Activated T-cell treated with anti-CD3 and anti-CD28 coated beads, Interleukin-2, amount 50 U/mL, for 72 hours (primary cell): ENCODE measurements at regions not wholly inside any gene's neighbourhood (a gene's known extent, or its start where the extent isn't known, plus 50 kb on each side); places are given as distances from the start of the nearest gene placed in this dataset.

ENCODE experiments used
- ATAC-seq, 2 donors: fragments of 150-1000 bp; cut with Tn5 transposase; replicated peaks in 1 of 2; 2 replicates each; pipeline ENCODE4 v1.10.0; 2021; ENCODE audit warnings: moderate library complexity in 2 of 2, mild to moderate bottlenecking in 1 of 2
- DNase-seq, 2 donors: peaks; one replicate each; pipeline ENCODE4 v3.0.0; 2021 to 2022; ENCODE audit warnings: mixed read lengths in 1 of 2
- H3K27ac Mint-ChIP-seq: one replicate; pipeline ENCODE4 v1.8.0; 2022; ENCODE audit warnings: mild to moderate bottlenecking, moderate library complexity, mixed read lengths
- H3K27me3 Mint-ChIP-seq: one replicate; pipeline ENCODE4 v1.8.0; 2022; ENCODE audit warnings: low read depth, mixed read lengths
- H3K36me3 Mint-ChIP-seq, 2 donors: one replicate each; pipeline ENCODE4 v1.8.0; 2022; ENCODE audit warnings: mixed read lengths in 2 of 2, mild to moderate bottlenecking in 1 of 2; ENCODE audit not compliant: insufficient read depth in 2 of 2
- H3K4me1 Mint-ChIP-seq: one replicate; pipeline ENCODE4 v1.8.0; 2022; ENCODE audit warnings: low read depth, mixed read lengths
- H3K4me3 Mint-ChIP-seq, 2 donors: one replicate each; pipeline ENCODE4 v1.8.0; 2022; ENCODE audit warnings: mild to moderate bottlenecking in 2 of 2, mixed read lengths in 2 of 2, moderate library complexity in 2 of 2
- H3K9me3 Mint-ChIP-seq, 2 donors: one replicate each; pipeline ENCODE4 v1.8.0; 2022; ENCODE audit warnings: mixed read lengths in 2 of 2

DNA sequence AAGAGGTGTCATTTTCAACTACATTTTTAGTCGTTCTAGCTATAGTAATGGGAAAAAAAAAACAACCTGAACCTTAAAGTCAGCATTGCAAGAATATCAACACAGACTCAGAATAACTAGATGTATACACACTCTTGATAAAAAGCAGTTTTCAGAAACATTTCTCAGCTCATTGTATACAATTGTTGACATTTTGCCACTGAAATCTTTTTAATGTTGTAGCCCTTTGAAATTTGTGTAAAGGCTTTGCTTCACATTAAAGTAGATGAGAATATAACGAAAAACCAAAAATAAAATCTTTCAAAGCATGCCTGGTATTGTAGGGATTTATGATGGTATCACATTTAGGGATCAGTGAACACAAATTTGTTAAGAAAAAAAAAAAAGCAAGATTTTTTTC lies 87.2 kb upstream of the SLC10A2 start:
- no peaks in the 10 kb centered on the region for H3K36me3 Mint-ChIP-seq
- H3K27me3 Mint-ChIP-seq, result no peaks in the 10 kb centered on the region
- no peak overlapping the region for H3K27ac Mint-ChIP-seq
- no peak overlapping the region for H3K4me3 Mint-ChIP-seq
- H3K9me3 Mint-ChIP-seq, result no peaks in the 10 kb centered on the region
- ATAC-seq (no peak), DNase-seq (no peak)
- no peaks in the 10 kb centered on the region for H3K4me1 Mint-ChIP-seq

DNA sequence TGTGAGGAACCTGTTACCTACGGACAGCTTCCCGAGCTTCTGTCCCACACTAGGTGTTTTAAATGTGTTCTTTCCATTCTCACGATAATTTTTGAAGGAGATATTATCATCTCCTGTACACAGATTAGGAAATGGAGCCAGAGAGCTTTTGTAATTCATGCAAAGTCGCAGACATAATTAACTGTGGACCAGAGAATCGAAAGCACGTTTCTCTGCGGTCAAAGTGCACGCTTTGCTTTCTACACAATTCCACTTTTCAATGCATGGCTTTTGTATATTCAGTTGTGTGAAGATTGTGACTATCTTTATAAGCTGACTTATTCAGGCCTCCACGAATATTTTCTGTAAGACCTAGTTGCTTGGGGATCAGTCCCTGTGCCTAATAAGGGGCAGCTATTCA lies 81.7 kb upstream of the SLC10A2 start:
- ATAC-seq, result no peak
- H3K9me3 Mint-ChIP-seq, result peaks cover 0 to 2% of the 10 kb centered on the region in 2 donors

GRCh38 chr13:103145442-103145841 lies 79.2 kb upstream of the SLC10A2 start:
- H3K9me3 Mint-ChIP-seq, result peaks cover 0 to 2% of the 10 kb centered on the region in 2 donors

More for the DNA sequence above, 81.7 kb upstream of the SLC10A2 start:
- DNase-seq, result no peak
- H3K4me1 Mint-ChIP-seq, result no peaks in the 10 kb centered on the region
- H3K27ac Mint-ChIP-seq, result no peak overlapping the region
- peaks cover 4% of the 10 kb centered on the region for H3K27me3 Mint-ChIP-seq
- no peak overlapping the region for H3K4me3 Mint-ChIP-seq
- no peaks in the 10 kb centered on the region for H3K36me3 Mint-ChIP-seq

DNA sequence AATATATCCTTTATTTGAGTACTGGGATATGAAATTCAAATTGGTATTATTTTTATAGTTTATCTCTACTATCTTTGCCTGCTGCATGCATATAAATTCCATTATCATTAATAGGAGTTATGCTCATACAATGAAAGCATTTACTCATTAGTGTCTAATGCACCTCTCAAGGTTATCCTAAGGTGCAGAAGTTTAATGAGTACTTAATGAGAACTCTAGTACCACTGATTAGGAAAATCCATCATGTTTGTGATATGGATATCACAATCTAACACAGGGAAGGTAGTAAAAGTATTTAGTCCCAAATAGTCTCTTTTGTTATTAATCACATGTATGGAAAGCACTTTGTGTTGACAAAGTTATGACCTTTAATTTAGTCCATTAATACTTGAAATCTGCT lies 77.2 kb upstream of the SLC10A2 start:
- Mint-ChIP-seq H3K27ac (no peak overlapping the region), H3K27me3 (peaks cover 4% of the 10 kb centered on the region), H3K36me3 (peaks cover 0 to 1% of the 10 kb centered on the region in 2 donors), H3K4me1 (no peaks in the 10 kb centered on the region), H3K9me3 (peaks cover 7 to 8% of the 10 kb centered on the region in 2 donors), H3K4me3 (no peak overlapping the region)
- no peak for DNase-seq
- ATAC-seq, result no peak

More at GRCh38 chr13:103145442-103145841, 79.2 kb upstream of the SLC10A2 start:
- DNase-seq (no peak), ATAC-seq (no peak)
- no peaks in the 10 kb centered on the region for H3K36me3 Mint-ChIP-seq
- no peaks in the 10 kb centered on the region for H3K4me1 Mint-ChIP-seq
- H3K27me3 Mint-ChIP-seq, result peaks cover 4% of the 10 kb centered on the region
- no peak overlapping the region for H3K4me3 Mint-ChIP-seq
- H3K27ac Mint-ChIP-seq, result no peak overlapping the region

- no peaks in the 10 kb centered on the region for H3K4me1 Mint-ChIP-seq
- DNase-seq (no peak), ATAC-seq (no peak)
- peaks cover 4% of the 10 kb centered on the region for H3K27me3 Mint-ChIP-seq
- H3K36me3 Mint-ChIP-seq, result peaks cover 0 to 2% of the 10 kb centered on the region in 2 donors
- peaks cover 8 to 10% of the 10 kb centered on the region in 2 donors for H3K9me3 Mint-ChIP-seq
- H3K27ac Mint-ChIP-seq, result no peak overlapping the region
- H3K4me3 Mint-ChIP-seq, result no peak overlapping the region
These were observed 75.9 kb upstream of the SLC10A2 start for GRCh38 chr13:103142151-103142550.

GRCh38 chr13:103140001-103140671 lies 73.9 kb upstream of the SLC10A2 start:
- H3K9me3 Mint-ChIP-seq, result peaks cover 8 to 10% of the 10 kb centered on the region in 2 donors
- no peaks in the 10 kb centered on the region for H3K4me1 Mint-ChIP-seq
- H3K27ac Mint-ChIP-seq, result no peak overlapping the region
- H3K36me3 Mint-ChIP-seq, result peaks cover 0 to 2% of the 10 kb centered on the region in 2 donors
- no peaks in the 10 kb centered on the region for H3K27me3 Mint-ChIP-seq
- no peak for DNase-seq
- no peak overlapping the region for H3K4me3 Mint-ChIP-seq
- no peak for ATAC-seq

DNA sequence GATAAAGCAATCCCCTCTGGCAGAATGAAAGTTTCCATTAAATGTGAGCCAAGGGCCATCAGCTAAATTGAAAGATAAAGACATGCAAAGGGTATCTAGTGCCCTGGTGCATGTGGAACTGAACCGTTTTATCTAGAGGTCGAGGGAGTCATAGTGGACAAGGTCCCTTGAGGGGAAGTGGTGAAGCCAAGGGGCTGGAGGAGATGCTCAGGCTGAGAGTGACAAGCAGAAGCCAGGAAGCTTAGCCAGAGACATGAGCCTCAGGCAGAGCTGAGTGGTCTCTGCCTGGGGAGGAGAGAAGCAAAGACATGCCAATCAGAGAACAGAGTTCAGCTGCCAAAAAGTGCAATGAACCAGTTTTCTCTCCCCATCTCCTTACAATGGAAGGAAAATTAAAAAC lies 68.1 kb upstream of the SLC10A2 start:
- no peak overlapping the region for H3K27ac Mint-ChIP-seq
- peaks cover 6 to 10% of the 10 kb centered on the region in 2 donors for H3K9me3 Mint-ChIP-seq
- ATAC-seq (no peak), DNase-seq (no peak)
- no peaks in the 10 kb centered on the region for H3K27me3 Mint-ChIP-seq
- H3K4me1 Mint-ChIP-seq, result no peaks in the 10 kb centered on the region
- H3K4me3 Mint-ChIP-seq, result no peak overlapping the region
- peaks cover 0 to 2% of the 10 kb centered on the region in 2 donors for H3K36me3 Mint-ChIP-seq

- Mint-ChIP-seq H3K9me3 (peaks cover 0 to 4% of the 10 kb centered on the region in 2 donors), H3K36me3 (peaks cover 0 to 2% of the 10 kb centered on the region in 2 donors), H3K4me3 (no peak overlapping the region), H3K27me3 (no peaks in the 10 kb centered on the region), H3K27ac (no peak overlapping the region), H3K4me1 (no peaks in the 10 kb centered on the region)
- ATAC-seq (no peak), DNase-seq (no peak)
These were observed 67.3 kb upstream of the SLC10A2 start for GRCh38 chr13:103133556-103133955.

DNA sequence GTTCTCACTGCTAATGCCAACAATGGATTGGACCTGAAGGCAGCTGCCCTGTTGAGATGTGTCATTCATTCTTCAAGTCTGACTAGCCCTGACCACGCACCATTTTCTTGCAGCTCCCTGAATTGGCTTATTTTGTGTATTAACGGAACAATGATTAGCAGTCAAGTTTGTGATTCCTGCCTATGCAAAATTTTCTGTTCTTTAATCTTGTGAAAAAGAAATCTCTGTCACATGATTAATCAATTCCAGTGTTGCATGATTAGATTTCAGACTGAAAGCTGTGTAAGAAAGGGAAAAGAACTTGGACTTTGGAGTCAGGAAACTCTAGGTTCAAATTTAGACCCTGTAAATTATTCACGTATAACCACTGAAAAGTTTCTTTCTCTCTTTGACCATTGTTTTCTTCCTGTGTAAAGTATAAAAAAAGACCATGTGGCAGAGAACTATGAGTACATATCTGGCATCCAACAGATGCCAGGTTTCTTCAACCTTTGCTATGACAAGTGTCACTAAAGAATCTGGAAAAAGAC lies 64.5 kb upstream of the SLC10A2 start:
- Mint-ChIP-seq H3K9me3 (no peaks in the 10 kb centered on the region), H3K4me1 (no peaks in the 10 kb centered on the region), H3K36me3 (no peaks in the 10 kb centered on the region), H3K27me3 (no peaks in the 10 kb centered on the region), H3K27ac (no peak overlapping the region), H3K4me3 (no peak overlapping the region)
- no peak for DNase-seq
- ATAC-seq, result no peak

DNA sequence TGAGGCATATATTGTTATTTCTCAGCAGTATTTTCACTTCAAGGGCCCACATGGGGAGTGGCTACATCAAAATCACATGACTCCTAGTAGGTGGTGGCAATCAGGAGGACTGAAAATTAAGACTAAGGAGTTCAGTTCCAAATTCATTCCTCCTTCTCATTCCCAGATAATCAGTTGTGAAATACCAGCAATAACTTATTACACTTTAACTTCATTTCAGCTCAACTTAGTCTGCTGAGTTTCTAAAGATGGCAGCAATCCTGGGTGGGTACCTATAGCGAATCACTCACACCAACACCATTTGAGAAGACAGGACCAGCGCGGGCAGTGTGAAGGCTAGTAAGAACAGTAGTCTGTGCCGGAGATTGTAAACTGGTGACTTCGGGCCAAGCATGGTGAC lies 63.9 kb upstream of the SLC10A2 start:
- no peaks in the 10 kb centered on the region for H3K4me1 Mint-ChIP-seq
- H3K27me3 Mint-ChIP-seq, result no peaks in the 10 kb centered on the region
- H3K36me3 Mint-ChIP-seq, result no peaks in the 10 kb centered on the region
- no peak for ATAC-seq
- no peaks in the 10 kb centered on the region for H3K9me3 Mint-ChIP-seq
- no peak overlapping the region for H3K27ac Mint-ChIP-seq
- H3K4me3 Mint-ChIP-seq, result no peak overlapping the region
- no peak for DNase-seq
